IMR-90 (cell line): ENCODE measurements at regions not wholly inside any gene's neighbourhood (a gene's known extent, or its start where the extent isn't known, plus 50 kb on each side); places are given as distances from the start of the nearest gene placed in this dataset.

Experiments used
- CEBPB ChIP-seq: IDR thresholded peaks from 2 replicates; pipeline ENCODE4 v1.6.1; 2012; ENCODE audit warnings: low read depth, low read length, improper control_type of control experiment
- MAFK ChIP-seq: IDR thresholded peaks from 2 replicates; pipeline ENCODE4 v1.6.1; 2012; ENCODE audit warnings: low read depth, low read length, improper control_type of control experiment
- MXI1 ChIP-seq: IDR thresholded peaks from 2 replicates; pipeline ENCODE4 v1.6.1; 2012; ENCODE audit warnings: low read depth, mild to moderate bottlenecking, low read length, moderate library complexity, borderline replicate concordance
- POLR2A ChIP-seq: IDR thresholded peaks from 2 replicates; pipeline ENCODE4 v1.6.1; 2012; ENCODE audit warnings: mild to moderate bottlenecking, low read depth, low read length
- SMC3 ChIP-seq: fragments of 150-350 bp; IDR thresholded peaks from 2 replicates; pipeline ENCODE4 v1.6.1; 2016; ENCODE audit warnings: low read depth, mild to moderate bottlenecking, antibody characterized with exemption, low read length, moderate library complexity
- TF ChIP-seq, protein P1 (sequence below): conservative IDR thresholded peaks from 2 replicates; pipeline ENCODE4 v1.5.1; 2012; ENCODE audit warnings: mild to moderate bottlenecking, low read depth, low read length, improper control_type of control experiment

DNA sequence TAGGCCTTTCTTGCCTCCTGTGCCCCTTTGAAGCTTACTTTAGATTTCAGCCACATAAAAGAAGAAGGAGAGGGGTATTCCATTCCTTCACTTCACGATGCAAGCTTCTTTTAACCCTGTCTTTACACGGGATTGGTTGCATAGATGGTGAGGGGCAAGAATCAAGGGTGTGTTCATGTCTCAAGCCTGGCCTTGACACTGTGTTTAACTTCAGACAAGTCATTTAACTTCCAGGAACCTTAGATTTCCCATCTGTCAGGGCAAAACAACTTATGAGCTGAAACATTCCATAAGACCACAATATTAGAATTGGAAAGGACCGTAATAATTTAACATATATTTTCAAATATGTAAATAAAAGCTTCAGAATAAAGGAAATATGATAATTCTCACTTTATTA is 344.5 kb downstream of the MFSD1 start:
- TF ChIP-seq, protein P1, sequence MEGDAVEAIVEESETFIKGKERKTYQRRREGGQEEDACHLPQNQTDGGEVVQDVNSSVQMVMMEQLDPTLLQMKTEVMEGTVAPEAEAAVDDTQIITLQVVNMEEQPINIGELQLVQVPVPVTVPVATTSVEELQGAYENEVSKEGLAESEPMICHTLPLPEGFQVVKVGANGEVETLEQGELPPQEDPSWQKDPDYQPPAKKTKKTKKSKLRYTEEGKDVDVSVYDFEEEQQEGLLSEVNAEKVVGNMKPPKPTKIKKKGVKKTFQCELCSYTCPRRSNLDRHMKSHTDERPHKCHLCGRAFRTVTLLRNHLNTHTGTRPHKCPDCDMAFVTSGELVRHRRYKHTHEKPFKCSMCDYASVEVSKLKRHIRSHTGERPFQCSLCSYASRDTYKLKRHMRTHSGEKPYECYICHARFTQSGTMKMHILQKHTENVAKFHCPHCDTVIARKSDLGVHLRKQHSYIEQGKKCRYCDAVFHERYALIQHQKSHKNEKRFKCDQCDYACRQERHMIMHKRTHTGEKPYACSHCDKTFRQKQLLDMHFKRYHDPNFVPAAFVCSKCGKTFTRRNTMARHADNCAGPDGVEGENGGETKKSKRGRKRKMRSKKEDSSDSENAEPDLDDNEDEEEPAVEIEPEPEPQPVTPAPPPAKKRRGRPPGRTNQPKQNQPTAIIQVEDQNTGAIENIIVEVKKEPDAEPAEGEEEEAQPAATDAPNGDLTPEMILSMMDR: no peak
- TF ChIP-seq SMC3: no peak
- no peak for TF ChIP-seq POLR2A
- TF ChIP-seq MXI1: no peak
- no peak for TF ChIP-seq MAFK
- no peak for TF ChIP-seq CEBPB
